Astrocyte (in vitro differentiated cells and primary cell): ENCODE measurements at regions not wholly inside any gene's neighbourhood (a gene's known extent, or its start where the extent isn't known, plus 50 kb on each side); places are given as distances from the start of the nearest gene placed in this dataset.
A peak's percentile ranks its signal among the peaks of the same experiment; 100 is the strongest.

Experiments
- DNase-seq: peaks from one replicate; pipeline ENCODE4 v3.0.0-alpha.2; 2010; ENCODE audit warnings: low read depth
- FAIRE-seq: peaks from 2 replicates; lab custom pipeline; 2011; peaks lifted over from hg19 to GRCh38; lab: Jason Lieb, UNC
- H2AFZ ChIP-seq: 2 replicates; pipeline ENCODE4 v1.6.0; 2012; ENCODE audit warnings: low read depth, low read length, inconsistent platforms
- H3K27ac ChIP-seq: 2 replicates; pipeline ENCODE4 v1.5.1; 2011; ENCODE audit warnings: low read depth, low read length, inconsistent platforms
- H3K27me3 ChIP-seq: 2 replicates; pipeline ENCODE4 v1.6.0; 2011; ENCODE audit warnings: low read length, inconsistent platforms; ENCODE audit not compliant: insufficient read depth
- H3K36me3 ChIP-seq: 2 replicates; pipeline ENCODE4 v1.5.1; 2011; ENCODE audit warnings: low read length, inconsistent platforms; ENCODE audit not compliant: insufficient read depth
- H3K4me1 ChIP-seq: 2 replicates; pipeline ENCODE4 v1.5.1; 2011; ENCODE audit warnings: low read length, inconsistent platforms; ENCODE audit not compliant: insufficient read depth
- H3K4me2 ChIP-seq: 2 replicates; pipeline ENCODE4 v1.6.0; 2012; ENCODE audit warnings: low read length, inconsistent platforms
- H3K4me3 ChIP-seq: 2 replicates; pipeline ENCODE4 v1.5.1; 2011; ENCODE audit warnings: low read depth, mild to moderate bottlenecking, low read length, inconsistent platforms; ENCODE audit not compliant: insufficient read depth
- H3K79me2 ChIP-seq: 2 replicates; pipeline ENCODE4 v1.6.0; 2012; ENCODE audit warnings: mild to moderate bottlenecking, low read length, inconsistent platforms; ENCODE audit not compliant: insufficient read depth
- H3K9ac ChIP-seq: 2 replicates; pipeline ENCODE4 v1.6.0; 2012; ENCODE audit warnings: mild to moderate bottlenecking, low read length, inconsistent platforms
- H3K9me3 ChIP-seq: 2 replicates; pipeline ENCODE4 v1.5.1; 2012; ENCODE audit warnings: low read depth, mild to moderate bottlenecking, low read length, inconsistent platforms; ENCODE audit not compliant: insufficient read depth
- H4K20me1 ChIP-seq: 2 replicates; pipeline ENCODE4 v1.6.0; 2012; ENCODE audit warnings: low read length, inconsistent platforms; ENCODE audit not compliant: insufficient read depth
- H3K27ac Mint-ChIP-seq: one replicate; pipeline ENCODE4 v1.8.0; 2021; ENCODE audit warnings: mild to moderate bottlenecking, mixed read lengths; ENCODE audit not compliant: unreplicated experiment
- H3K27me3 Mint-ChIP-seq: one replicate; pipeline ENCODE4 v1.8.0; 2021; ENCODE audit warnings: low read depth, mixed read lengths; ENCODE audit not compliant: unreplicated experiment
- H3K36me3 Mint-ChIP-seq: one replicate; pipeline ENCODE4 v1.8.0; 2021; ENCODE audit warnings: low read depth, mixed read lengths; ENCODE audit not compliant: unreplicated experiment
- H3K4me1 Mint-ChIP-seq: one replicate; pipeline ENCODE4 v1.8.0; 2021; ENCODE audit warnings: low read depth, mixed read lengths; ENCODE audit not compliant: unreplicated experiment
- H3K4me3 Mint-ChIP-seq: one replicate; pipeline ENCODE4 v1.8.0; 2021; ENCODE audit warnings: mild to moderate bottlenecking, moderate library complexity, mixed read lengths; ENCODE audit not compliant: unreplicated experiment
- H3K9me3 Mint-ChIP-seq: one replicate; pipeline ENCODE4 v1.8.0; 2021; ENCODE audit warnings: mild to moderate bottlenecking, mixed read lengths; ENCODE audit not compliant: unreplicated experiment
- CTCF ChIP-seq: IDR thresholded peaks from 2 replicates; pipeline ENCODE4 v1.5.1; 2011; ENCODE audit warnings: low read depth, mild to moderate bottlenecking, inconsistent platforms, low read length, moderate library complexity; ENCODE audit not compliant: insufficient read depth
- EZH2 ChIP-seq: IDR thresholded peaks from 2 replicates; pipeline ENCODE4 v1.6.1; 2012; ENCODE audit warnings: mild to moderate bottlenecking, low read length, inconsistent platforms; ENCODE audit not compliant: insufficient read depth

GRCh38 chr7:130903358-130903974 lies 169.5 kb upstream of the KLF14 start:
- peak; percentile 98 for DNase-seq
- peaks cover 50% of the 10 kb centered on the region for H4K20me1 ChIP-seq
- H3K4me2 ChIP-seq: peak overlapping the region; percentile 83

GRCh38 chr7:130904031-130904757 lies 170.2 kb upstream of the KLF14 start:
- Histone ChIP-seq H3K27ac (peak overlapping the region; percentile 99), H3K9ac (peak overlapping the region; percentile 80), H3K9me3 (no peaks in the 10 kb centered on the region), H2AFZ (no peak overlapping the region), H3K4me1 (peaks cover 77% of the 10 kb centered on the region), H3K36me3 (peaks cover 32% of the 10 kb centered on the region), H3K4me3 (peak overlapping the region; percentile 48), H3K27me3 (no peaks in the 10 kb centered on the region), H4K20me1 (peaks cover 49% of the 10 kb centered on the region), H3K79me2 (peaks cover 98% of the 10 kb centered on the region), H3K4me2 (peak overlapping the region; percentile 83)
- Mint-ChIP-seq H3K27ac (peak overlapping the region; percentile 100), H3K9me3 (no peaks in the 10 kb centered on the region), H3K27me3 (no peaks in the 10 kb centered on the region), H3K36me3 (peaks cover 22% of the 10 kb centered on the region), H3K4me3 (peak overlapping the region; percentile 51), H3K4me1 (peaks cover 83% of the 10 kb centered on the region)
- FAIRE-seq: peak; percentile 50
- TF ChIP-seq EZH2 (no peak), CTCF (no peak)
- peak; percentile 96 for DNase-seq

More at GRCh38 chr7:130903358-130903974, 169.5 kb upstream of the KLF14 start:
- Mint-ChIP-seq H3K27me3 (no peaks in the 10 kb centered on the region), H3K4me1 (peaks cover 83% of the 10 kb centered on the region), H3K4me3 (peak overlapping the region; percentile 41), H3K27ac (peak overlapping the region; percentile 100), H3K36me3 (peaks cover 23% of the 10 kb centered on the region), H3K9me3 (no peaks in the 10 kb centered on the region)
- Histone ChIP-seq H3K79me2 (peaks cover 98% of the 10 kb centered on the region), H3K4me3 (peak overlapping the region; percentile 11), H3K27me3 (no peaks in the 10 kb centered on the region), H2AFZ (no peak overlapping the region), H3K27ac (peak overlapping the region; percentile 99), H3K9ac (peak overlapping the region; percentile 80), H3K36me3 (peaks cover 34% of the 10 kb centered on the region), H3K4me1 (peaks cover 78% of the 10 kb centered on the region), H3K9me3 (no peaks in the 10 kb centered on the region)
- no peak for FAIRE-seq
- no peak for TF ChIP-seq CTCF
- TF ChIP-seq EZH2: no peak
